ENCODE measurements at regions not wholly inside any gene's neighbourhood (a gene's known extent, or its start where the extent isn't known, plus 50 kb on each side); places are given as distances from the start of the nearest gene placed in this dataset.

- Histone ChIP-seq H3K4me2 (ENCODE audit: low read length, poor library complexity, severe bottlenecking) (no peak overlapping the region), H2BK12ac (ENCODE audit: low read length in 2 of 2) (no peak overlapping the region), H3K4me3 (ENCODE audit: insufficient read depth in 1 of 2, low read depth in 1 of 2, low read length in 2 of 2) (no peak overlapping the region), H3K79me1 (replicated peaks; ENCODE audit: low read length, poor library complexity, severe bottlenecking) (no peaks in the 10 kb centered on the region), H3K36me3 (ENCODE audit: control insufficient read depth in 1 of 2, insufficient read depth in 2 of 2, low read depth in 1 of 2, low read length in 2 of 2) (no peaks in the 10 kb centered on the region), H3K4ac (ENCODE audit: low read depth in 1 of 2, low read length in 2 of 2) (no peak overlapping the region), H3K4me1 (ENCODE audit: control insufficient read depth, insufficient read depth, low read depth, low read length) (peaks cover 1% of the 10 kb centered on the region), H3K27me3 (ENCODE audit: control insufficient read depth in 1 of 2, insufficient read depth in 1 of 2, low read length in 2 of 2) (peaks cover 0 to 23% of the 10 kb centered on the region in 2 experiments), H3K18ac (ENCODE audit: low read depth in 1 of 2, low read length in 2 of 2) (no peak overlapping the region), H2AK5ac (ENCODE audit: low read length, severe bottlenecking) (peak overlapping the region; percentile 10), H3K9ac (ENCODE audit: low read length) (no peak overlapping the region), H2BK5ac (ENCODE audit: low read depth, low read length, poor library complexity, severe bottlenecking) (no peak overlapping the region), H3K14ac (ENCODE audit: low read length in 2 of 2) (no peak overlapping the region), H2AFZ (ENCODE audit: low read depth, low read length) (no peak overlapping the region), H3K23ac (ENCODE audit: low read length in 2 of 2) (no peak overlapping the region), H3K9me3 (ENCODE audit: control insufficient read depth, low read length) (peaks cover 9% of the 10 kb centered on the region), H2BK120ac (ENCODE audit: low read depth, low read length) (no peak overlapping the region), H4K8ac (ENCODE audit: low read length) (no peak overlapping the region), H2BK15ac (ENCODE audit: low read depth, poor library complexity, severe bottlenecking) (no peak overlapping the region), H3K27ac (ENCODE audit: low read length, poor library complexity, severe bottlenecking) (no peak overlapping the region), H4K91ac (ENCODE audit: low read length) (no peak overlapping the region)
- 77% methylated on average over 3 of the region's 4 CpGs for WGBS
- DNase-seq = no peak
Measured at GRCh38 chr12:105461271-105461943, 130.9 kb downstream of the C12orf75 start.

GRCh38 chr12:105461944-105462762 lies 131.7 kb downstream of the C12orf75 start:
- no peak overlapping the region for H3K4me2 ChIP-seq (ENCODE audit: low read length, poor library complexity, severe bottlenecking)
- no peak overlapping the region for H2BK15ac ChIP-seq (ENCODE audit: low read depth, poor library complexity, severe bottlenecking)
- H3K4me1 ChIP-seq (ENCODE audit: control insufficient read depth, insufficient read depth, low read depth, low read length) = peaks cover 1% of the 10 kb centered on the region
- H3K4ac ChIP-seq (ENCODE audit: low read depth in 1 of 2, low read length in 2 of 2) = no peak overlapping the region
- WGBS = 69% methylated on average over 7 of the region's 7 CpGs
- H3K79me1 ChIP-seq (replicated peaks; ENCODE audit: low read length, poor library complexity, severe bottlenecking) = no peaks in the 10 kb centered on the region
- H3K18ac ChIP-seq (ENCODE audit: low read depth in 1 of 2, low read length in 2 of 2) = no peak overlapping the region
- no peak for DNase-seq
- no peak overlapping the region for H2AFZ ChIP-seq (ENCODE audit: low read depth, low read length)
- no peak overlapping the region for H2BK12ac ChIP-seq (ENCODE audit: low read length in 2 of 2)
- H2AK5ac ChIP-seq (ENCODE audit: low read length, severe bottlenecking) = no peak overlapping the region
- no peak overlapping the region for H3K23ac ChIP-seq (ENCODE audit: low read length in 2 of 2)
- H3K9ac ChIP-seq (ENCODE audit: low read length) = no peak overlapping the region
- H3K27me3 ChIP-seq (ENCODE audit: control insufficient read depth in 1 of 2, insufficient read depth in 1 of 2, low read length in 2 of 2) = peaks cover 0 to 27% of the 10 kb centered on the region in 2 experiments
- no peak overlapping the region for H3K14ac ChIP-seq (ENCODE audit: low read length in 2 of 2)
- no peak overlapping the region for H2BK5ac ChIP-seq (ENCODE audit: low read depth, low read length, poor library complexity, severe bottlenecking)
- H4K8ac ChIP-seq (ENCODE audit: low read length) = no peak overlapping the region
- H3K36me3 ChIP-seq (ENCODE audit: control insufficient read depth in 1 of 2, insufficient read depth in 2 of 2, low read depth in 1 of 2, low read length in 2 of 2) = no peaks in the 10 kb centered on the region
- no peak overlapping the region for H3K27ac ChIP-seq (ENCODE audit: low read length, poor library complexity, severe bottlenecking)
- H4K91ac ChIP-seq (ENCODE audit: low read length) = no peak overlapping the region
- no peak overlapping the region for H2BK120ac ChIP-seq (ENCODE audit: low read depth, low read length)
- H3K9me3 ChIP-seq (ENCODE audit: control insufficient read depth, low read length) = peaks cover 9% of the 10 kb centered on the region
- no peak overlapping the region for H3K4me3 ChIP-seq (ENCODE audit: insufficient read depth in 1 of 2, low read depth in 1 of 2, low read length in 2 of 2)

GRCh38 chr12:105462831-105463230 lies 132.3 kb downstream of the C12orf75 start:
- H2AK5ac ChIP-seq (ENCODE audit: low read length, severe bottlenecking) = no peak overlapping the region
- no peak overlapping the region for H2BK5ac ChIP-seq (ENCODE audit: low read depth, low read length, poor library complexity, severe bottlenecking)
- H3K79me1 ChIP-seq (replicated peaks; ENCODE audit: low read length, poor library complexity, severe bottlenecking) = no peaks in the 10 kb centered on the region
- no peak overlapping the region for H2AFZ ChIP-seq (ENCODE audit: low read depth, low read length)
- no peak overlapping the region for H3K4me3 ChIP-seq (ENCODE audit: insufficient read depth in 1 of 2, low read depth in 1 of 2, low read length in 2 of 2)
- H3K27me3 ChIP-seq (ENCODE audit: control insufficient read depth in 1 of 2, insufficient read depth in 1 of 2, low read length in 2 of 2) = peaks cover 0 to 28% of the 10 kb centered on the region in 2 experiments
- no peak overlapping the region for H3K4me2 ChIP-seq (ENCODE audit: low read length, poor library complexity, severe bottlenecking)
- H3K18ac ChIP-seq (ENCODE audit: low read depth in 1 of 2, low read length in 2 of 2) = no peak overlapping the region
- no peak overlapping the region for H2BK12ac ChIP-seq (ENCODE audit: low read length in 2 of 2)
- H2BK15ac ChIP-seq (ENCODE audit: low read depth, poor library complexity, severe bottlenecking) = no peak overlapping the region
- H3K4ac ChIP-seq (ENCODE audit: low read depth in 1 of 2, low read length in 2 of 2) = no peak overlapping the region
- H3K36me3 ChIP-seq (ENCODE audit: control insufficient read depth in 1 of 2, insufficient read depth in 2 of 2, low read depth in 1 of 2, low read length in 2 of 2) = no peaks in the 10 kb centered on the region
- WGBS = 56% methylated on average over 2 of the region's 2 CpGs
- no peak overlapping the region for H2BK120ac ChIP-seq (ENCODE audit: low read depth, low read length)
- no peak for DNase-seq
- no peak overlapping the region for H4K8ac ChIP-seq (ENCODE audit: low read length)
- no peak overlapping the region for H3K9ac ChIP-seq (ENCODE audit: low read length)
- H3K23ac ChIP-seq (ENCODE audit: low read length in 2 of 2) = no peak overlapping the region
- no peak overlapping the region for H4K91ac ChIP-seq (ENCODE audit: low read length)
- peaks cover 1% of the 10 kb centered on the region for H3K4me1 ChIP-seq (ENCODE audit: control insufficient read depth, insufficient read depth, low read depth, low read length)
- peaks cover 9% of the 10 kb centered on the region for H3K9me3 ChIP-seq (ENCODE audit: control insufficient read depth, low read length)
- no peak overlapping the region for H3K27ac ChIP-seq (ENCODE audit: low read length, poor library complexity, severe bottlenecking)
- no peak overlapping the region for H3K14ac ChIP-seq (ENCODE audit: low read length in 2 of 2)

GRCh38 chr12:105464406-105464805 lies 133.9 kb downstream of the C12orf75 start:
- no peak overlapping the region for H2BK15ac ChIP-seq (ENCODE audit: low read depth, poor library complexity, severe bottlenecking)
- H2BK5ac ChIP-seq (ENCODE audit: low read depth, low read length, poor library complexity, severe bottlenecking) = no peak overlapping the region
- no peak overlapping the region for H3K23ac ChIP-seq (ENCODE audit: low read length in 2 of 2)
- H3K9me3 ChIP-seq (ENCODE audit: control insufficient read depth, low read length) = no peaks in the 10 kb centered on the region
- no peak overlapping the region for H3K18ac ChIP-seq (ENCODE audit: low read depth in 1 of 2, low read length in 2 of 2)
- no peak overlapping the region for H3K4me3 ChIP-seq (ENCODE audit: insufficient read depth in 1 of 2, low read depth in 1 of 2, low read length in 2 of 2)
- H3K4ac ChIP-seq (ENCODE audit: low read depth in 1 of 2, low read length in 2 of 2) = no peak overlapping the region
- H2AK5ac ChIP-seq (ENCODE audit: low read length, severe bottlenecking) = no peak overlapping the region
- 87% methylated on average over 2 of the region's 3 CpGs for WGBS
- peaks cover 0 to 39% of the 10 kb centered on the region in 2 experiments for H3K27me3 ChIP-seq (ENCODE audit: control insufficient read depth in 1 of 2, insufficient read depth in 1 of 2, low read length in 2 of 2)
- no peak overlapping the region for H3K4me2 ChIP-seq (ENCODE audit: low read length, poor library complexity, severe bottlenecking)
- no peak overlapping the region for H3K27ac ChIP-seq (ENCODE audit: low read length, poor library complexity, severe bottlenecking)
- no peak overlapping the region for H2BK120ac ChIP-seq (ENCODE audit: low read depth, low read length)
- no peak overlapping the region for H4K91ac ChIP-seq (ENCODE audit: low read length)
- no peaks in the 10 kb centered on the region for H3K79me1 ChIP-seq (replicated peaks; ENCODE audit: low read length, poor library complexity, severe bottlenecking)
- no peak overlapping the region for H3K9ac ChIP-seq (ENCODE audit: low read length)
- peaks cover 1% of the 10 kb centered on the region for H3K4me1 ChIP-seq (ENCODE audit: control insufficient read depth, insufficient read depth, low read depth, low read length)
- no peak overlapping the region for H3K14ac ChIP-seq (ENCODE audit: low read length in 2 of 2)
- no peak overlapping the region for H4K8ac ChIP-seq (ENCODE audit: low read length)
- H3K36me3 ChIP-seq (ENCODE audit: control insufficient read depth in 1 of 2, insufficient read depth in 2 of 2, low read depth in 1 of 2, low read length in 2 of 2) = no peaks in the 10 kb centered on the region
- DNase-seq = no peak
- no peak overlapping the region for H2BK12ac ChIP-seq (ENCODE audit: low read length in 2 of 2)
- H2AFZ ChIP-seq (ENCODE audit: low read depth, low read length) = no peak overlapping the region

Data from mesenchymal stem cell (in vitro differentiated cells and primary cell).